T-cell (primary cell): ENCODE measurements at regions not wholly inside any gene's neighbourhood (a gene's known extent, or its start where the extent isn't known, plus 50 kb on each side); places are given as distances from the start of the nearest gene placed in this dataset.

Experiments used
- ATAC-seq, 4 experiments: fragments of 200-7000 bp in 3 of 4; fragments of 150-1000 bp in 1 of 4; cut with Tn5 transposase; replicated peaks in 1 of 4; 1 replicate in 3 of 4; 2 replicates in 1 of 4; pipeline ENCODE4 v1.10.0; 2021; ENCODE audit warnings: moderate library complexity in 3 of 4, mild to moderate bottlenecking in 2 of 4, moderate number of reproducible peaks in 1 of 4
- CTCF ChIA-PET, 2 donors: fragments of 300-600 bp; sonication (Branson Sonifier 250); formaldehyde crosslinking; loops; one replicate each; lab custom pipeline; 2022; ENCODE audit warnings: antibody characterized with exemption in 2 of 2; lab: Charles Lee
- POLR2A ChIA-PET, 2 donors: fragments of 300-600 bp; sonication (Branson Sonifier 250); formaldehyde crosslinking; loops; one replicate each; lab custom pipeline; 2022; ENCODE audit warnings: antibody characterized with exemption in 2 of 2; lab: Charles Lee
- DNase-seq, 35 experiments: peaks; one replicate each; pipeline versions ENCODE4 v3.0.0 to v3.0.0-alpha.2; 2013 to 2023
- H3K27ac ChIP-seq: one replicate; pipeline ENCODE4 v1.5.1; 2013; ENCODE audit warnings: low read length
- H3K27me3 ChIP-seq, 2 experiments: replicated peaks in 1 of 2; 1 replicate in 1 of 2; 2 replicates in 1 of 2; pipeline versions ENCODE4 v1.6.1 to v1.7.0; 2013; ENCODE audit warnings: low read length in 1 of 2, mixed read lengths in 1 of 2; ENCODE audit not compliant: control insufficient read depth in 2 of 2, insufficient read depth in 2 of 2; ENCODE audit errors: extremely low read depth in 1 of 2
- H3K36me3 ChIP-seq, 2 donors: 1 replicate in 1 of 2; 2 replicates in 1 of 2; pipeline versions ENCODE4 v1.6.1 to v1.7.0; 2013; ENCODE audit warnings: low read length in 1 of 2; ENCODE audit not compliant: control insufficient read depth in 2 of 2, insufficient read depth in 1 of 2; ENCODE audit errors: extremely low read depth in 1 of 2
- H3K4me1 ChIP-seq, 2 experiments: 1 replicate in 1 of 2; 2 replicates in 1 of 2; pipeline versions ENCODE4 v1.6.1 to v1.7.0; 2013; ENCODE audit warnings: low read length in 2 of 2, mixed read lengths in 1 of 2; ENCODE audit not compliant: insufficient read depth in 2 of 2, control insufficient read depth in 1 of 2; ENCODE audit errors: extremely low read depth in 1 of 2
- H3K4me3 ChIP-seq, 2 donors: 1 replicate in 1 of 2; 2 replicates in 1 of 2; pipeline versions ENCODE4 v1.5.1 to v1.7.0; 2013; ENCODE audit warnings: mild to moderate bottlenecking in 2 of 2, low read length in 1 of 2, moderate library complexity in 1 of 2; ENCODE audit not compliant: control insufficient read depth in 1 of 2; ENCODE audit errors: extremely low read depth in 1 of 2
- H3K9me3 ChIP-seq: 2 replicates; pipeline ENCODE4 v1.7.0; 2013
- H3K27ac Mint-ChIP-seq, 2 donors: one replicate each; pipeline ENCODE4 v1.8.0; 2020 to 2021; ENCODE audit warnings: mild to moderate bottlenecking in 2 of 2, mixed read lengths in 2 of 2
- H3K27me3 Mint-ChIP-seq, 2 donors: one replicate each; pipeline ENCODE4 v1.8.0; 2021 to 2022; ENCODE audit warnings: mixed read lengths in 2 of 2
- H3K36me3 Mint-ChIP-seq: one replicate; pipeline ENCODE4 v1.8.0; 2021; ENCODE audit warnings: mixed read lengths
- H3K4me1 Mint-ChIP-seq, 3 donors: one replicate each; pipeline ENCODE4 v1.8.0; 2020 to 2022; ENCODE audit warnings: mixed read lengths in 3 of 3, mild to moderate bottlenecking in 1 of 3
- H3K4me3 Mint-ChIP-seq, 3 donors: one replicate each; pipeline ENCODE4 v1.8.0; 2020 to 2022; ENCODE audit warnings: mild to moderate bottlenecking in 3 of 3, mixed read lengths in 3 of 3, moderate library complexity in 3 of 3
- H3K9me3 Mint-ChIP-seq, 3 donors: one replicate each; pipeline ENCODE4 v1.8.0; 2020 to 2022; ENCODE audit warnings: mixed read lengths in 3 of 3
- WGBS: methylation state at CpG from one replicate; pipeline ENCODE4 v1.1.5; 2013; ENCODE audit warnings: missing lambda C conversion rate; ENCODE audit not compliant: insufficient coverage; 5-methylcytosine and 5-hydroxymethylcytosine counted together

- Histone ChIP-seq H3K9me3 (peaks cover 3% of the 10 kb centered on the region), H3K27ac (no peak overlapping the region), H3K27me3 (no peaks in the 10 kb centered on the region), H3K4me1 (no peaks in the 10 kb centered on the region), H3K36me3 (no peaks in the 10 kb centered on the region), H3K4me3 (no peak overlapping the region)
- H3K27me3 Mint-ChIP-seq, result no peaks in the 10 kb centered on the region
- DNase-seq (no peak), ATAC-seq (no peak)
- H3K36me3 Mint-ChIP-seq, result no peaks in the 10 kb centered on the region
- H3K9me3 Mint-ChIP-seq, result peaks cover 0 to 5% (median 0%) of the 10 kb centered on the region in 3 donors
- no peak overlapping the region for H3K27ac Mint-ChIP-seq
- POLR2A ChIA-PET, result no interaction called here
- no peak overlapping the region for H3K4me3 Mint-ChIP-seq
- H3K4me1 Mint-ChIP-seq, result no peaks in the 10 kb centered on the region
- CTCF ChIA-PET, result no interaction called here
Observed at GRCh38 chr6:77403424-77403823, 59.9 kb downstream of the HTR1B start.

GRCh38 chr6:77401231-77401630 is 62.1 kb downstream of the HTR1B start:
- H3K4me3 ChIP-seq, result no peak overlapping the region
- H3K9me3 Mint-ChIP-seq, result peaks cover 0 to 9% (median 0%) of the 10 kb centered on the region in 3 donors
- DNase-seq (no peak), ATAC-seq (no peak)
- H3K4me3 Mint-ChIP-seq, result no peak overlapping the region
- H3K36me3 ChIP-seq, result no peaks in the 10 kb centered on the region
- POLR2A ChIA-PET, result no interaction called here
- H3K27me3 ChIP-seq, result no peaks in the 10 kb centered on the region
- H3K27ac Mint-ChIP-seq, result no peak overlapping the region
- H3K9me3 ChIP-seq, result peaks cover 3% of the 10 kb centered on the region
- no peaks in the 10 kb centered on the region for H3K27me3 Mint-ChIP-seq
- H3K27ac ChIP-seq, result no peak overlapping the region
- CTCF ChIA-PET, result interaction anchor here in 1 of 2 donors (1.4 kb wide), 1 partner anchor 17 kb away, joined by 7 read pairs; no protein-coding TSS in a partner anchor
- no peaks in the 10 kb centered on the region for H3K36me3 Mint-ChIP-seq
- 57% methylated on average over 1 of the region's 2 CpGs for WGBS
- H3K4me1 ChIP-seq, result no peaks in the 10 kb centered on the region
- H3K4me1 Mint-ChIP-seq, result no peaks in the 10 kb centered on the region

GRCh38 chr6:77397561-77397960 is 65.7 kb downstream of the HTR1B start:
- Histone ChIP-seq H3K27me3 (no peaks in the 10 kb centered on the region), H3K9me3 (no peaks in the 10 kb centered on the region), H3K4me1 (no peaks in the 10 kb centered on the region), H3K4me3 (no peak overlapping the region), H3K27ac (no peak overlapping the region), H3K36me3 (no peaks in the 10 kb centered on the region)
- DNase-seq, result no peak
- peaks cover 0 to 10% (median 0%) of the 10 kb centered on the region in 3 donors for H3K9me3 Mint-ChIP-seq
- no CpG with 5 or more reads among the region's 1 CpG for WGBS
- POLR2A ChIA-PET, result no interaction called here
- CTCF ChIA-PET, result no interaction called here
- H3K27me3 Mint-ChIP-seq, result no peaks in the 10 kb centered on the region
- no peak overlapping the region for H3K27ac Mint-ChIP-seq
- no peak for ATAC-seq
- no peaks in the 10 kb centered on the region for H3K4me1 Mint-ChIP-seq
- H3K4me3 Mint-ChIP-seq, result no peak overlapping the region
- H3K36me3 Mint-ChIP-seq, result no peaks in the 10 kb centered on the region

- H3K27me3 ChIP-seq, result no peaks in the 10 kb centered on the region
- no peaks in the 10 kb centered on the region for H3K4me1 ChIP-seq
- ChIA-PET POLR2A (no interaction called here), CTCF (no interaction called here)
- Mint-ChIP-seq H3K27ac (no peak overlapping the region), H3K9me3 (peaks cover 4 to 12% (median 6%) of the 10 kb centered on the region in 3 donors), H3K4me3 (no peak overlapping the region), H3K27me3 (no peaks in the 10 kb centered on the region), H3K4me1 (no peaks in the 10 kb centered on the region), H3K36me3 (no peaks in the 10 kb centered on the region)
- H3K4me3 ChIP-seq, result no peak overlapping the region
- H3K27ac ChIP-seq, result no peak overlapping the region
- DNase-seq (no peak), ATAC-seq (no peak)
- H3K9me3 ChIP-seq, result no peaks in the 10 kb centered on the region
- no peaks in the 10 kb centered on the region for H3K36me3 ChIP-seq
Observed at GRCh38 chr6:77389402-77389801, 73.9 kb downstream of the HTR1B start.

- Histone ChIP-seq H3K9me3 (no peaks in the 10 kb centered on the region), H3K27ac (no peak overlapping the region), H3K4me1 (no peaks in the 10 kb centered on the region), H3K4me3 (no peak overlapping the region), H3K36me3 (no peaks in the 10 kb centered on the region), H3K27me3 (no peaks in the 10 kb centered on the region)
- Mint-ChIP-seq H3K27ac (no peak overlapping the region), H3K27me3 (no peaks in the 10 kb centered on the region), H3K9me3 (peaks cover 13 to 16% (median 13%) of the 10 kb centered on the region in 3 donors), H3K36me3 (no peaks in the 10 kb centered on the region), H3K4me1 (no peaks in the 10 kb centered on the region), H3K4me3 (no peak overlapping the region)
- ATAC-seq (no peak), DNase-seq (no peak)
- WGBS, result 43% methylated on average over 1 of the region's 2 CpGs
- ChIA-PET CTCF (no interaction called here), POLR2A (no interaction called here)
Observed at GRCh38 chr6:77383026-77383425, 80.3 kb downstream of the HTR1B start.

GRCh38 chr6:77373955-77374354 is 89.3 kb downstream of the HTR1B start:
- Mint-ChIP-seq H3K4me1 (no peaks in the 10 kb centered on the region), H3K27me3 (no peaks in the 10 kb centered on the region), H3K36me3 (no peaks in the 10 kb centered on the region), H3K4me3 (no peak overlapping the region), H3K9me3 (peaks cover 5 to 9% (median 6%) of the 10 kb centered on the region in 3 donors), H3K27ac (no peak overlapping the region)
- no peak for DNase-seq
- no peaks in the 10 kb centered on the region for H3K4me1 ChIP-seq
- no peaks in the 10 kb centered on the region for H3K36me3 ChIP-seq
- ATAC-seq, result no peak
- WGBS, result 27% methylated on average over 3 of the region's 3 CpGs
- H3K27me3 ChIP-seq, result no peaks in the 10 kb centered on the region
- H3K4me3 ChIP-seq, result no peak overlapping the region
- no peak overlapping the region for H3K27ac ChIP-seq
- ChIA-PET CTCF (no interaction called here), POLR2A (no interaction called here)
- H3K9me3 ChIP-seq, result no peaks in the 10 kb centered on the region

GRCh38 chr6:77371748-77372147 is 91.5 kb downstream of the HTR1B start:
- ChIA-PET CTCF (no interaction called here), POLR2A (no interaction called here)
- H3K4me1 ChIP-seq, result no peaks in the 10 kb centered on the region
- H3K36me3 ChIP-seq, result no peaks in the 10 kb centered on the region
- Mint-ChIP-seq H3K4me1 (no peaks in the 10 kb centered on the region), H3K4me3 (no peak overlapping the region), H3K27me3 (no peaks in the 10 kb centered on the region), H3K9me3 (peaks cover 4 to 5% (median 5%) of the 10 kb centered on the region in 3 donors), H3K36me3 (no peaks in the 10 kb centered on the region), H3K27ac (no peak overlapping the region)
- no peak overlapping the region for H3K27ac ChIP-seq
- H3K4me3 ChIP-seq, result no peak overlapping the region
- DNase-seq (no peak), ATAC-seq (no peak)
- no peaks in the 10 kb centered on the region for H3K9me3 ChIP-seq
- 65% methylated on average over 2 of the region's 5 CpGs for WGBS
- no peaks in the 10 kb centered on the region for H3K27me3 ChIP-seq
